Stromal cell of bone marrow (primary cell): ENCODE measurements at regions not wholly inside any gene's neighbourhood (a gene's known extent, or its start where the extent isn't known, plus 50 kb on each side); places are given as distances from the start of the nearest gene placed in this dataset.

Experiments
- DNase-seq: peaks from one replicate; pipeline ENCODE4 v3.0.0-alpha.2; 2012; ENCODE audit warnings: low read depth

DNA sequence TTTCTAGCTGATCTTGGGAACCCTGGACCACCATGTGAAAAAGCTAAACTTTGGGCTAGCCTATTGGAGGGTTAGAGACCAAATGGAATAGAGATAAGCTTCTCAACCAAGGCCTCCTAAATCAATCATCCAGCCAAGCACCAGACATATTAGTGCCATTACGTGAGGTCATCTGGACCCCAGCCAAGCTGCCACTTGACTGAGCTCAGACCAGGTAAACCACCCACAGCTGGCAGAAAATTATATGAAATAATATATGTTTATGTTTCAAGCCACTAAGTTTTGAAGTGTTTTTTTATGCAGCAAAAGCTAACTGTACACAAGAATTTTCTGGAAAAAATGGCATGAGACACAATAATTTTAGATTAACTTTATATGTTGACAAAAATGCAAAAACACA is 82.6 kb upstream of the PCGF5 start:
- no peak for DNase-seq

DNA sequence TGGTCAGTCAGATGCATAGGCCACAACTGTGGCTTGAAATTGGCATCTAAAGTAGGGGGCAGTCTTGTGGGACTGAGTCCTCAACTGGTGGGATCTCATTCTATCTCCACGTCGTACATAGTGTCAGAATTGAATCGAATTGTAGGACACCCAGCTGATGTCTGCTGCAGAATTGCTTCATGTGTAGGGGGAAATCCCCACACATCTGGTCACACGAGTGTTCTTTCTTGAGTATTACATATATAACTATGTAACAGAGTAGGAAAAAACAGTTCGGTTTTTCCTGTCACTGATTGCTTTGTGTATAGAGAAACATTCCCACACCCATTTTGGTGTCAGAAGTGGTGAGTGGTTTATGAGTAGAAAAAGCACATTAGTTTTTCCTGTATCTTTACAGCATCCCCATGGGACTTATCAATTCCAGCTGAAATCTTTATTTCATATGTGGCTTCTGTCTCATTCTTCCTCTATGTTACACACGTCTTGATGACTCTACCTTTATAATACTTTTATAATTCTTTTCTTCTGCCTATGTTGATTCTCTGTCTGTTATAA is 79.4 kb upstream of the PCGF5 start:
- no peak for DNase-seq

DNA sequence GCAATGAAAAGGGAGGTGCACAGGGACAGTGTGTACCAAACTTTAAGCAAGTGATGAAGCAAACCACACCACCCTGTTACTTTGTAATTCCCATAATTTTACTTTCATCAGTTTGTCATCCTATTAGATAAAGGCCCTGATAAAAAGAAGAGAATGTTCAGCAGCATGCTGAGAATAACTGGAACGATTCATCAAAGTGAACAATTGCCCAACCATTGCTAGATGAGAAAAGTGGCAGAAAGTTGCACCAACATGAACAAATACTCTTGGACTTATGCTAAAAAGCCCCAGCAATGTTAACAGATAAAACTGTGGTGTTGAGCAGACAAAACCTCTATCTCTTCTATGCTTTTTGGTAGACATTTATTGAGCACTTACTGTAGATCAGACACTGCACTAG is 75.5 kb upstream of the PCGF5 start:
- DNase-seq, result no peak

DNA sequence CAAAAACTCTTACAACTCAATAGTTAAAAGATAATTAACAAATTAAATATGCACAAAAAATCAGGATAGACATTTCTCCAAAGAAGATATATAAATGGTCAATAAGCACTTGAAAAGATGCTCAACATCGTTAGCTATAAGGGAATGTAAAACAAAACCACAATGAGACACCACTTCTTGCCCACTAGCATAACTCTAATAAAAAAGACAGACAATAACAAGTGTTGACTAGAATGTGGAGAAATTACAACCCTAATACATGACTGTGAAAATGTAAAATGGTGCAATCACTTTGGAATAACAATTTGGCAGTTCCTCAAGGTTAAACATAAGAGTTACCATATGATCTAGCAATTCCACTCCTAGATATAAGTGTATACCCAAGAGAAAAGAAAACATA is 74.3 kb upstream of the PCGF5 start:
- DNase-seq, result no peak

DNA sequence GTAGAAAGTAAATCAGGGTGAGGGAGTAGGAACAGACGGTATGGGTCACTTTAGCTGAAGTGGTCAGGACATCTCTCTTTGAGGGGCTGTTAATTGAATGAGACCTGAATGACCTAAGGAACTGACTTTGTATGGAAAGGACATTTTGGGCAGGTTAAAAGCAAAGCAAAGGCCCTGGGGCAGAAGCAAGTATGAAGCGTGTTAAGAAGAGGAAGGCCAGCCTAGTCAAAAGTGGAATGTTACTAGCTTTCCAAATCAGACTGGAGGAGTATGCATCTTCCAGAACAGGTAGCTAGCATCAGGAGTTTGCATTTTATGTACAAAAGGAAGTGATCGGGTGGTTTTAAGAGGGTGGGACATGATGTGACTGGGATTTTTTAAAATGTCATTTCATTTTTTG is 70.9 kb upstream of the PCGF5 start:
- no peak for DNase-seq

DNA sequence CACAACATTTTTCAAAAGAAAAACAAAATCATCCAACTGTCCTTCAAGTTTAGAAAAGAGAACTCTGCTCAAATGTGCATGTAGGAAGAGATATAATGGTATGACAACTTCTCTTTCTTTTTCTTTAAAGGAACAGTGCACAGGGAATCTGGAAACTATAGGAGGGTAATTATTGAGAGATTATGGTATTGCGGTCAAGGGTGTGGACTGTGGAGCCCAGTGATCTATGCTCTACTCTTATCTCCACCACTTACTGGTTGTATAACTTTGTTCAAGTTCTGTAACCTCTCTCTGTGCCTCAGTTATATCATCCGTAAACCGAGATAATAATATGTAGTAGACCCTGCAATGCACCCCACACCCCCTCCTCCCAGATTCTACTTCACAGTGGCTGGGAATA is 69.8 kb upstream of the PCGF5 start:
- DNase-seq, result no peak

GRCh38 chr10:91153508-91153907 is 67.0 kb upstream of the PCGF5 start:
- DNase-seq, result no peak

DNA sequence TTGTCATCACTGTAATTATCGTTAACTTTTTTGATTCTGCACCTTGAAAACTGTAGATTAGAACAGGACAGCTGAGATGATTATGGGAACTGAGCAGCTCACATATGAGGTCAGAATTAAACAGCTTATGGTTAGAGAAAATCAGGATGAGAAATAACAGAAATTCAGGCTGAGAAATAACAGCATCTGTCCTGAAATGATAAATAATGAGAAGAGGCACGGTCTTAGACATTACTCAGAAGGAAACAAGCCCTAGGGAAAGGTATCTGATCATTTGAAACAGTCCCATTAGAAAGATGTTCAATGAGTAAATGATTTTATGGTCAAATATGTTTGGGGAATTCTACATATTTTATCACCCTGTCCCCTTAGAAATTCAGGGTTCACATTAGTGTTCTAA is 65.6 kb upstream of the PCGF5 start:
- no peak for DNase-seq

GRCh38 chr10:91156196-91156595 is 64.3 kb upstream of the PCGF5 start:
- no peak for DNase-seq

DNA sequence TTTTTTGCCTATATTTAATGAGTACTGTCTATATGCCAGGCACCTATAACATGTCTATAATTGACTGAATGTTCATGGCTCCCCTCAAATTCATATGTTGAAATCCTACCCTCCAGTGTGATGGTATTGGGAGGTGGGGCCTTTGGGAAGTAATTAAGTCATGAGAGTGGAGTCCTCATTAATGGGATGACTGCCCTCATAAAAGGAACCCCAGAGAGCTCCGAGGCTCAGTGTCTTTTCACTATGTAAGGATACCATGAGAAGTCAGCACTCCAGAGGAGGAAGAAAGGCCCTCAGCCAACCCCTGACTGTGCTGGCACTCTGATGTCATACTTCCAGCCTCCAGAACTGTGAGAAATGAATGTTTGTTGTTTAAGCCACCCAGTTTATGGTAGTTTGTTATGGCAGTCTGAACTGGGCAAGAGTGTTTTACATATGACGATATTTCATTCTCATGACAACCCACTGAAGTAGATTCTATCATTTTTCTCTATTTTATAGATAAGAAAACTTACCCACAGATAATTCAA is 61.1 kb upstream of the PCGF5 start:
- DNase-seq, result no peak

DNA sequence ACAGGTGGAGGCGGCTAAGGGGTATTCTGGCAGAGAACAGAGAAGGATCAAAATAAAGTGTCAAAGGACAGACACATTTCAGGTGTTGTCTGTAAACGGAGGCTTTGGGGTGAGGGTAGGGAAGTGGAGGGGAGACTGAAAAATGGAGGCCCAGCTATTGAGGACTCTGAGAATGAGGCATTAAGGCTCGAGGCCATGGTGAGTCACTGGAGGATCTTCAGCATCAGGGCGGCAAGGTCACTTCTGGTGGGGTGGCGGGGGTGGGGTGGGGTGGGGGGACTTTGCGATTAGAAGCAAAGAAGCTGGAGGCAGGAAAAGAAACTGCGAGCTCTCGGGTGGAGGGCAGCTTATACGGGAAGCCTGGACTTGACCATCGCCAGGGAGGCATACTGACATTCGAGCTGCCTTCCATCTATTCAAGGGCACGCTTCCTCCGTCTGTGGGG is 58.4 kb upstream of the PCGF5 start:
- DNase-seq, result no peak

- DNase-seq, result no peak
These were observed 57.8 kb upstream of the PCGF5 start for GRCh38 chr10:91162495-91163268.

GRCh38 chr10:91163269-91163868 is 57.1 kb upstream of the PCGF5 start:
- DNase-seq, result no peak

DNA sequence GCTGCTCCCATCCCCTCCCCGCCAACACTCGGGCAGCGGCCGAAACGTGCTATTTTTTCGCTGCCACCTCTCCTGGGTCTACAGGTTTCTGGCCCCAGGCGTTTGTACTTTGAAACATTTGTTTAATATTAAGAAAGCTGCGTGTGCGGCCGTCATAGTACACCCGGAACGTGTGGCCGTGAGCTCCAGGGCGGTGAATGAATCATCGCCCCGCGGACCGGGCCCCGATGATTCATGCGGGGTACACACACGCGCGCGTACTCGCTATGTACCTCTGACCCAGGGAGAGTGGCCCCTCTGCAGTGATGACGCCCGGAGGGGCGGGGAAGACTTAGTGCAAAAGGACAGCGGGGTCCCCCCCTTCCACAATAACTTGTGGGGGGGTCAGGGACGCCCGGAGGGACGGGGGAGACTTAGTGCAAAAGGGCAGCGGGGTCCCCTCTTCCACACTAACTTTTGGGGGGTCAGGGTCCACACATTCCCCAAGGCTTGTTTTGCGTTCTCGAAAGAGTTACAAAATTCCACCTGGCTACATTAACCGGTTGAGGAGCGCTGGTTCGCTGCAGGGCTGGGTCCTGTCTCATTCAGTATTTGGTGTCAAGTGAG is 56.5 kb upstream of the PCGF5 start:
- DNase-seq, result peak; percentile 65

DNA sequence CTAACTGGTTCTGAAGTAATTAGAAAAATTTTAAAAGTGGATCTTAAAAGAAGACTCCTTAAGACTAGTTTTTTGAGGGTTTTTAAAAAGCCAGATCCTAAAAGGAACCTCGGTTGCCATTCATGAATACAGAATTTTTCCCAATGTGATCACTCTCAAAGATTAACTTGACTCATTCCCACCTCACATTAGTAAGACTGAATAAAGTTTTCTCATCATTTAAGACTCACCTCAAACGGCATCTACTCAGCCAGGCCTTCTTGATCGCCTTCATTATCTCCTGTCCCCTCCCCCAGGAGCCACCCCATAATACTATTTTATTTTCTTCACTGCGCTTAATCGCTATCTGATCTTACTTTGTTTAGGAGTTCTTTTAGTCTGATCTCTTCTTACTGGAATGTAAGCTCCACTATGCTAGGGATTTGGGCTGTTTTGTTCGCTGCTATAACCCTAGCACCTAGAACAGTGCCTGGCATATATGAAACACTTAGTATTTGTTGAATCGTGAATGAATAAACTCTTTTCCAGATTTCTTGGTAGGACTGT is 55.9 kb upstream of the PCGF5 start:
- DNase-seq, result no peak

DNA sequence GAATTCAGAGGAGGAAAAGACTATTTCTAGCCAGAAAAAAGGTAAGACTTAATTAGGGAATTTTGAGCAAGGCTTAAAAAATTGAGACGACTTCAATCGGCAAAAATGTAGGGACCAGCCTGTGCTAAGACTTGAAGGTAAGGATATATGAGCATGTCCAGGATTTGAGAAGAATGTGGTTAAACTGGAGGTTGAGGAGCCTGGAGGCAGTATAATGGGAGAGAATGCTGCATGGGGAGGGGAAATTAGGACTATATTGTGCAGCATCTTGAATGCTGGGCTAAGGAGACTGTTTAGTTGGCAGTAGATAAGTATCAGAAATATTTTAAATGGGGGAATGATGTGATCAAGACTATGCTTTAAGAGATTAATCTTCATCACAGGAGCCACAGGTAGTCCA is 53.1 kb upstream of the PCGF5 start:
- no peak for DNase-seq

DNA sequence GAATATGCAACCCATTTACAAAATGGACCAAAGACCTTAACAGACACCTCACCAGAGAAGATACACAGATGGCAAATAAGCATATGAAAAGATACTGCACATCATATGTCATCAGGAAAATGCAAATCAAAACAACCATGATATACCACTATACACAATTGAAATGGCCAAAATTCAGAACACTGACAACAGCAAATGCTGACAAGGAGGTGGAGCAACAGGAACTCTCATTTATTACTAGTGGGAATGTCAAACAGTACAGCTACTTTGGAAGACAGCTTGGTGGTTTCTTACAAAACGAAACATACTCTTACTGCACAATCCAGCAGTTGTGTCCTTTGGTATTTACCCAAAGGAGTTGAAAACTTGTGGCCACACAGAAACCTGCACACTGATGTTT is 50.0 kb upstream of the PCGF5 start:
- DNase-seq, result no peak
